Tibial artery (tissue), 4 donors: ENCODE measurements at regions not wholly inside any gene's neighbourhood (a gene's known extent, or its start where the extent isn't known, plus 50 kb on each side); places are given as distances from the start of the nearest gene placed in this dataset.

Experiments
- DNase-seq, 2 donors: peaks; one replicate each; pipeline ENCODE4 v3.0.0-alpha.2; 2019
- H3K27ac ChIP-seq, 2 donors: fragments of 200-600 bp; sonication (generic) in 1 of 2; 1 replicate in 1 of 2; 2 replicates in 1 of 2; pipeline ENCODE4 v1.5.1; 2018 to 2019; ENCODE audit warnings: mild to moderate bottlenecking in 1 of 2
- H3K27me3 ChIP-seq, 2 donors: fragments of 200-600 bp; sonication (generic) in 1 of 2; one replicate each; pipeline versions ENCODE4 v1.5.1 to v1.6.0; 2016 to 2019
- H3K36me3 ChIP-seq, 3 donors: fragments of 200-600 bp; sonication (generic) in 2 of 3; one replicate each; pipeline ENCODE4 v1.5.1; 2016 to 2019; ENCODE audit warnings: mild to moderate bottlenecking in 2 of 3
- H3K4me1 ChIP-seq, 4 donors: fragments of 200-600 bp; sonication (generic) in 2 of 4; 1 replicate in 3 of 4; 2 replicates in 1 of 4; pipeline ENCODE4 v1.5.1; 2016 to 2019
- H3K4me3 ChIP-seq, 2 donors: fragments of 200-600 bp; sonication (generic) in 1 of 2; 1 replicate in 1 of 2; 2 replicates in 1 of 2; pipeline ENCODE4 v1.5.1; 2018 to 2019; ENCODE audit warnings: mild to moderate bottlenecking in 2 of 2
- H3K9me3 ChIP-seq, 3 donors: fragments of 200-600 bp; sonication (generic) in 1 of 3; one replicate each; pipeline ENCODE4 v1.5.1; 2016 to 2019
- intact Hi-C: fragments of 100-400 bp; cut with DNase I; formaldehyde crosslinking; loops from one replicate; pipeline ENCODE4 v1.15.0; 2023; ENCODE audit warnings: low total_unique reads
- TF ChIP-seq, protein P1 (sequence below), 2 experiments: fragments of 200-600 bp in 1 of 2; fragments of 450-650 bp in 1 of 2; IDR thresholded peaks; one replicate each; pipeline ENCODE4 v1.5.1; 2017 to 2019; ENCODE audit warnings: antibody characterized with exemption in 2 of 2, mild to moderate bottlenecking in 1 of 2, moderate library complexity in 1 of 2

DNA sequence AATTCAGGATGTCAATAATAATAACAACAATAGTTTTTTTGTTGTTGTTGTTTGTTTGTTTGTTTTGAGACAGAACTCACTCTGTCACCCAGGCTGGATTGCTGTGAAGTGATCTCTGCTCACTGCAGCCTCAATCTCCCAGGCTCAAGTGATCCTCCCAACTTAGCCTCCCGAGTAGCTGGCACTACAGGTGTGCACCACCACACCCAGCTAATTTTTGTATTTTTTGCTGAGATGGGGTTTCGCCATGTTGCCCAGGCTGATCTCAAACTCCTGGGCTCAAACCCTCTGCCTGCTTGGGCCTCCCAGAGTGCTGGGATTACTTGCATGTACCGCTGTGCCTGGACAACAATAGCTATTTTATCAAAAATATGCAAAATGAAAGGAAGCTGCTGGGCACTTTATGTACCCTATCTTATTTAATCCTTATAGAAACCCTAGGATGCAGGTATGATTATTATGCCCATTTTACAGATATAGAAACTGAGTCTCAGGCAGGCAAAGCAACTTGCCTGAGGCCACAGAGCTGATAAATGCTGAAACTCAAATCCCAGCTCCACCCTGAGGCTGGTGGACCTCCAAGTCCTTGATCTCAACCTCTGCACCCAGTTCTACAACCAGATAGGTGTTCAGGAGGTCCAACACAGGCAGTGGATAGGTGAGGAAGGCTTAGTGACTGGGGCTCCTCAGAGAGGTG lies 57.4 kb upstream of the CTPS1 start:
- intact Hi-C loops = no loop called here
- Histone ChIP-seq H3K27ac (no peak overlapping the region), H3K4me3 (no peak overlapping the region), H3K27me3 (no peaks in the 10 kb centered on the region), H3K36me3 (no peaks in the 10 kb centered on the region), H3K9me3 (no peaks in the 10 kb centered on the region), H3K4me1 (peaks cover 0 to 6% (median 0%) of the 10 kb centered on the region in 4 donors)
- no peak for DNase-seq
- TF ChIP-seq, protein P1, sequence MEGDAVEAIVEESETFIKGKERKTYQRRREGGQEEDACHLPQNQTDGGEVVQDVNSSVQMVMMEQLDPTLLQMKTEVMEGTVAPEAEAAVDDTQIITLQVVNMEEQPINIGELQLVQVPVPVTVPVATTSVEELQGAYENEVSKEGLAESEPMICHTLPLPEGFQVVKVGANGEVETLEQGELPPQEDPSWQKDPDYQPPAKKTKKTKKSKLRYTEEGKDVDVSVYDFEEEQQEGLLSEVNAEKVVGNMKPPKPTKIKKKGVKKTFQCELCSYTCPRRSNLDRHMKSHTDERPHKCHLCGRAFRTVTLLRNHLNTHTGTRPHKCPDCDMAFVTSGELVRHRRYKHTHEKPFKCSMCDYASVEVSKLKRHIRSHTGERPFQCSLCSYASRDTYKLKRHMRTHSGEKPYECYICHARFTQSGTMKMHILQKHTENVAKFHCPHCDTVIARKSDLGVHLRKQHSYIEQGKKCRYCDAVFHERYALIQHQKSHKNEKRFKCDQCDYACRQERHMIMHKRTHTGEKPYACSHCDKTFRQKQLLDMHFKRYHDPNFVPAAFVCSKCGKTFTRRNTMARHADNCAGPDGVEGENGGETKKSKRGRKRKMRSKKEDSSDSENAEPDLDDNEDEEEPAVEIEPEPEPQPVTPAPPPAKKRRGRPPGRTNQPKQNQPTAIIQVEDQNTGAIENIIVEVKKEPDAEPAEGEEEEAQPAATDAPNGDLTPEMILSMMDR (IDR thresholded peaks at IDR 0.05) = no peak

DNA sequence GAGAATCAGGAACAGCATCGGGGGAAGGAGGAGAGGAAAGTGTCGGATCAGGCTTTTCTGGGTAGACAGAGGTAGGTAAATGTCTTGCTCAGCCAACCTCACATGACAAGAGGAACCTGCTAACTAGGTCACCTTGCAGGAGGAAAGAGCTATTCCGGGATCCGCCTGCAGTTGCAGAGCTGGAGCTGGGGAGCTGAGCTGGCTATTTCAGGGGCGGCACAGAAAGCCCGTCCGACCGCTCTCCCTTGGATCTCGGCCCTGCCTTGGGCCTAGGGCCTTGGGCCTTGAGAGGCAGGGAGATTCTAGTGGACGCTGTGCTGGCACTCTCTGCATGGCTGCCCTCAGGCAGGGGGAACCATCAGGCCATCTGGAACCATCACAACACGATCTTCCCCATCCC lies 56.5 kb upstream of the CTPS1 start:
- intact Hi-C loops = no loop called here
- H3K36me3 ChIP-seq = no peaks in the 10 kb centered on the region
- no peak overlapping the region for H3K4me3 ChIP-seq
- DNase-seq = no peak
- no peak overlapping the region for H3K27ac ChIP-seq
- peaks cover 0 to 6% (median 0%) of the 10 kb centered on the region in 4 donors for H3K4me1 ChIP-seq
- TF ChIP-seq, protein P1 (IDR thresholded peaks at IDR 0.05) = no peak
- no peaks in the 10 kb centered on the region for H3K9me3 ChIP-seq
- no peaks in the 10 kb centered on the region for H3K27me3 ChIP-seq

DNA sequence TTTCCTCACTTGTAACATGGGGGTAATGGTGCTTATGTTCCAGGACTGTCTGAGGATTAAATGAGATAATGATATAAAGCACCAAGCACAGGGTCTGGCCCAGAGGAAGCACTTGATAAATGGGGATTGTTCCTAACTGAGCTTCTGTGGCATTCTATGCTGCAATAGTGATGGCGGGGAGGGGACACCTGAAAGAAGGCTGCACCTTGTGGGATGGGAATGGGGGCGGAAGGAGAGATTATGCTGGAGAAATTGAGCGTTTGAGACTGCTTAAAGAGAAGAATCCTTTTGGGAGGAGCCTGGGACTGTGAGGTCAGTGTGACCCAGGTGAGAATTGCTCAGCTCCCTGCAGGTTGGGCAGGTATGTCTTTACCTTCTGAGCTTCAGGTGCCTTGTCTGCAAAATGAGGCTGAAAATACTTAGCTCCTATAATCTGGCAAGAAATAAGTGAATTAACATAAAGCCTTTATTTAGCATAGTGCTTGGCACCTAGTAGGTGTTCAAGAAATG lies 55.9 kb upstream of the CTPS1 start:
- TF ChIP-seq, protein P1 (IDR thresholded peaks at IDR 0.05) = no peak
- Histone ChIP-seq H3K4me1 (peaks cover 0 to 6% (median 0%) of the 10 kb centered on the region in 4 donors), H3K36me3 (no peaks in the 10 kb centered on the region), H3K4me3 (no peak overlapping the region), H3K9me3 (no peaks in the 10 kb centered on the region), H3K27ac (no peak overlapping the region), H3K27me3 (no peaks in the 10 kb centered on the region)
- DNase-seq = no peak
- intact Hi-C loops = no loop called here

DNA sequence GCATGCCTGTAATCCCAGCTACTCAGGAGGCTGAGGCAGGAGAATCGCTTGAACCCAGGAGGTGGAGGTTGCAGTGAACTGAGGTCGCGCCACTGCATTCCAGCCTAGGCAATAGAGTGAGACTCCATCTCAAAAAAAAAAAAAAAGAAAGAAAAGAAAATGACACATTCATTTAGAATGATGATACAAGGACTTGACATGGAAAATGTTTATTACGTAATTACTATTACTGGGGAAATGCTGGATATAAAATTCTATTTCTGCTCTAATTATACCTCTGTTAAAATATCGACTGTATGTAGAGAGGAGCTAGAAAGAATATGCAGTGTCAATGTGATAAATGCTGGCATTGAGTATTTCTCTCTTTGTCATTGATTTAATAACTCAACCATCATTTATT lies 54.7 kb upstream of the CTPS1 start:
- Histone ChIP-seq H3K36me3 (no peaks in the 10 kb centered on the region), H3K4me3 (no peak overlapping the region), H3K27me3 (no peaks in the 10 kb centered on the region), H3K4me1 (peaks cover 0 to 6% (median 0%) of the 10 kb centered on the region in 4 donors), H3K9me3 (no peaks in the 10 kb centered on the region), H3K27ac (no peak overlapping the region)
- TF ChIP-seq, protein P1 (IDR thresholded peaks at IDR 0.05) = no peak
- no peak for DNase-seq
- intact Hi-C loops = no loop called here

DNA sequence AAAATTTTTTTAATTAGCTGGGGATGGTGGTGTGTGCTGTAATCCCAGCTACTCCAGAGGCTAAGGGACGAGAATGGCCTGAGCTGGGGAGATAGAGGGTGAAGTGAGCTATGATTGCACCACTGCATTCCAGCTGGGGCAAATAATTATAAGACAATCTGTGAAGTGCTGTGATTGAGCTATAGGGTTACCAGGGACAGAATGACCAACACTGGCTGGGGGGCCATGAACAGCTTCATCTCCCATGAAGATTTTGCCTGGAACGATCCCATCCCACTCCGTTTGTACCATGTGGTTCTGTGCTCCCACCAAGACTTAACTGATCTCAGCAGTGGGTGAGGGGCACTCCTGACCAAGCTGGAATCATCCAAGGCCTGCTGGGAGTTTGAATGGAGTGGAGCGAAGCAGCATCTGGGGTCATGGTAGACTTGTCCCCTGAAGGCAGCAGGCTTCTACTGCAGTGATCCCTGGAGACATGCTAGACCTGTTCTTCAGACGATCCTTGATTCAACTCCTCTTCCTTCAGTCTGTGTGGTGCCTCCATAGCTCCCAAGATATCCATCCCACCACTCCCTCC lies 53.6 kb upstream of the CTPS1 start:
- intact Hi-C loops = no loop called here
- peaks cover 0 to 11% (median 0%) of the 10 kb centered on the region in 4 donors for H3K4me1 ChIP-seq
- H3K27ac ChIP-seq = no peak overlapping the region
- TF ChIP-seq, protein P1 (IDR thresholded peaks at IDR 0.05) = no peak
- H3K27me3 ChIP-seq = no peaks in the 10 kb centered on the region
- no peak overlapping the region for H3K4me3 ChIP-seq
- DNase-seq = no peak
- H3K9me3 ChIP-seq = no peaks in the 10 kb centered on the region
- H3K36me3 ChIP-seq = no peaks in the 10 kb centered on the region
